Right ventricle myocardium superior (tissue), 1 donor: ENCODE measurements at regions not wholly inside any gene's neighbourhood (a gene's known extent, or its start where the extent isn't known, plus 50 kb on each side); places are given as distances from the start of the nearest gene placed in this dataset.

ENCODE experiments used
- ATAC-seq: fragments of 200-7000 bp; cut with Tn5 transposase; one replicate; pipeline ENCODE4 v1.9.1; 2020; ENCODE audit warnings: mild to moderate bottlenecking; ENCODE audit not compliant: poor library complexity
- DNase-seq: peaks from one replicate; pipeline ENCODE4 v3.0.0-alpha.2; 2020
- intact Hi-C: fragments of 100-400 bp; cut with DNase I; formaldehyde crosslinking; loops from one replicate; pipeline ENCODE4 v1.11.2; 2022
- donor health status: DM: no; HTN: yes; CAD: no; lungs with severe emphysema.

- intact Hi-C loops = no loop called here
- no peak for ATAC-seq
- DNase-seq = no peak
Observed at GRCh38 chr2:38436227-38436664, 59.2 kb upstream of the ATL2 start.

- DNase-seq = no peak
- ATAC-seq = no peak
- intact Hi-C loops = no loop called here
Observed at GRCh38 chr2:38435775-38436174, 58.7 kb upstream of the ATL2 start.

- intact Hi-C loops = no loop called here
Observed at GRCh38 chr2:38434595-38434994, 57.5 kb upstream of the ATL2 start.

GRCh38 chr2:38433607-38433975 is 56.5 kb upstream of the ATL2 start:
- intact Hi-C loops = no loop called here
- ATAC-seq = no peak
- no peak for DNase-seq

More at GRCh38 chr2:38434595-38434994, 57.5 kb upstream of the ATL2 start:
- DNase-seq = no peak
- ATAC-seq = no peak

- peak; percentile 36 for ATAC-seq
- no peak for DNase-seq
- intact Hi-C loops = no loop called here
Observed at GRCh38 chr2:38432820-38433606, 55.9 kb upstream of the ATL2 start.

- ATAC-seq = no peak
- DNase-seq = no peak
- intact Hi-C loops = no loop called here
Observed at GRCh38 chr2:38430597-38431207, 53.6 kb upstream of the ATL2 start.

GRCh38 chr2:38430196-38430595 is 53.1 kb upstream of the ATL2 start:
- ATAC-seq (no peak), DNase-seq (no peak)
- intact Hi-C loops = no loop called here

- DNase-seq = no peak
- ATAC-seq = no peak
- intact Hi-C loops = no loop called here
Observed at GRCh38 chr2:38427936-38428335, 50.9 kb upstream of the ATL2 start.

GRCh38 chr2:38427054-38427453 is 50.0 kb upstream of the ATL2 start:
- DNase-seq = no peak
- intact Hi-C loops = no loop called here
- no peak for ATAC-seq
